HG03159 (cell line): ENCODE measurements at regions not wholly inside any gene's neighbourhood (a gene's known extent, or its start where the extent isn't known, plus 50 kb on each side); places are given as distances from the start of the nearest gene placed in this dataset.
"Not testable (repeated sequence)": the region's sequence is repeated elsewhere in the genome, so short reads cannot be mapped to it uniquely, and the experiment has no call there.

Source experiments
- ATAC-seq: cut with Tn5 transposase; IDR thresholded peaks from one replicate; pipeline ENCODE4 v1.9.1; 2021; ENCODE audit warnings: mild to moderate bottlenecking, moderate library complexity; ENCODE audit not compliant: unreplicated experiment

GRCh38 chr4:178137732-178138471 lies 695.7 kb upstream of the AGA start:
- ATAC-seq, result no peak

- no peak for ATAC-seq
Measured at GRCh38 chr4:178138491-178138890, 696.3 kb upstream of the AGA start.

- ATAC-seq, result no peak
Measured at GRCh38 chr4:178140326-178140915, 698.2 kb upstream of the AGA start.

- no peak for ATAC-seq
Measured at GRCh38 chr4:178142724-178143123, 700.5 kb upstream of the AGA start.

GRCh38 chr4:178148106-178148505 lies 705.9 kb upstream of the AGA start:
- ATAC-seq, result no peak

GRCh38 chr4:178165251-178165950 lies 723.2 kb upstream of the AGA start:
- ATAC-seq, result no peak

- no peak for ATAC-seq
Measured at GRCh38 chr4:178165951-178166308, 723.7 kb upstream of the AGA start.

GRCh38 chr4:178173771-178174170 lies 731.5 kb upstream of the AGA start:
- no peak for ATAC-seq

- no peak for ATAC-seq
Measured at GRCh38 chr4:178174756-178175155, 732.5 kb upstream of the AGA start.

GRCh38 chr4:178185517-178185916 lies 743.3 kb upstream of the AGA start:
- no peak for ATAC-seq

- no peak for ATAC-seq
Measured at GRCh38 chr4:178192611-178193010, 750.4 kb upstream of the AGA start.

- ATAC-seq, result no peak
Measured at GRCh38 chr4:178196751-178197374, 754.6 kb upstream of the AGA start.

GRCh38 chr4:178198691-178199090 lies 756.5 kb upstream of the AGA start:
- ATAC-seq, result no peak

- no peak for ATAC-seq
Measured at GRCh38 chr4:178202422-178202821, 760.2 kb upstream of the AGA start.

- no peak for ATAC-seq
Measured at GRCh38 chr4:178205826-178206225, 763.6 kb upstream of the AGA start.

GRCh38 chr4:178215309-178215708 lies 773.1 kb upstream of the AGA start:
- no peak for ATAC-seq

- no peak for ATAC-seq
Measured at GRCh38 chr4:178215763-178216162, 773.5 kb upstream of the AGA start.

- not testable (repeated sequence) for ATAC-seq
Measured at GRCh38 chr4:178226421-178226820, 784.2 kb upstream of the AGA start.

GRCh38 chr4:178233906-178234305 lies 791.7 kb upstream of the AGA start:
- ATAC-seq, result no peak

- no peak for ATAC-seq
Measured at GRCh38 chr4:178240891-178241290, 798.7 kb upstream of the AGA start.

GRCh38 chr4:178241601-178242118 lies 799.4 kb upstream of the AGA start:
- ATAC-seq, result no peak

- no peak for ATAC-seq
Measured at GRCh38 chr4:178242655-178243054, 800.4 kb upstream of the AGA start.
